HuH-7.5 (cell line): ENCODE measurements at regions not wholly inside any gene's neighbourhood (a gene's known extent, or its start where the extent isn't known, plus 50 kb on each side); places are given as distances from the start of the nearest gene placed in this dataset.

ENCODE experiments used
- DNase-seq: peaks from one replicate; pipeline ENCODE4 v3.0.0; 2011; ENCODE audit warnings: low spot score

- DNase-seq: no peak
Observed at GRCh38 chr7:32428546-32428945, 61.6 kb downstream of the LSM5 start.

DNA sequence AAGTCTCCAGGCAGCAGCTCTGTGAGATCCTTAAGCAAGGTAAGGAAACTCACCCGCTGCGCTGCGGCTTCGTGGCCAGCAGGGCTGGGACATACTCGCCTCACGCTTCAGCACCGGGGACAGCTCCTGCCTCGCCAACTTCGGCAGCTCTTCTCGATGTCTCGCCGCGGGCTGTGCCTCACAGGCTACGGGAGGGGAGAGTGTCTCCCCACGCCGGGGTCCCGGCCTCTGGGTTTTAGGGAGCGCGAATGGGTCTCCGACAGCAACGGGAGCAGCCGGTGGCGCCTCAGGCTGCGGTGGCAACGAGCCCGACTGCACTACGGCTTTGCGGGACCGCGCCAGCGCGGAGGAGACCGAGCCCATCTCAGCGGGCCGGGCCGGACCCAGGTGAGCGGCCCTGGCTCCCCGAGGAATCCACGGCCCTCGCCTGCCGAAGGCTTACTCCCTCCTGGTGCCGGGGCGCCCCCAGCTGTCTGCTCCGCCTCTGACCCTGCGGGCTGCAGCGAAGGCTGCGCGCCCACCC, 62.4 kb downstream of the LSM5 start:
- DNase-seq: peak; percentile 72

- DNase-seq: no peak
Observed at GRCh38 chr7:32416846-32417245, 73.3 kb downstream of the LSM5 start.

DNA sequence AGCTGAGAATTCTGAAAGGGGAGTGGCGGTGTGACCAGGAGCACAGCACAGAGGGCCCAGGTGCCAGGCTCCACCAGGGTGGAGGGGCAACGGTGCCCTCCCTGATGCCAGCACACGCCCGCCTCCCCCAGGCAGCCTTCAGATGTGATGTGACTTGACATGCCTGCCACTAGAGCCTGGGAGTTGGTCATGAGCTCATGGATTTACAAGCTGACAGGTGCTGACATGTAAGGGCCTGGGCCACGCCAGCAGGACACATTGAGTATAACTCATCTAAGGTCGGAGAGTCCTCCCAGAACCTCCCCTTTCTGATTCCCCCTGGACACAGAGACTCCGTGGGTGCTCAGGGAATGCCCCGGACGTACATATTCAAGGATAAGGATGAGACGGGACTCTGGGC, 74.2 kb downstream of the LSM5 start:
- no peak for DNase-seq

- no peak for DNase-seq
Observed at GRCh38 chr7:32415519-32415918, 74.7 kb downstream of the LSM5 start.

GRCh38 chr7:32412471-32412870, 77.7 kb downstream of the LSM5 start:
- no peak for DNase-seq

GRCh38 chr7:32410545-32410944, 79.6 kb downstream of the LSM5 start:
- DNase-seq: no peak

DNA sequence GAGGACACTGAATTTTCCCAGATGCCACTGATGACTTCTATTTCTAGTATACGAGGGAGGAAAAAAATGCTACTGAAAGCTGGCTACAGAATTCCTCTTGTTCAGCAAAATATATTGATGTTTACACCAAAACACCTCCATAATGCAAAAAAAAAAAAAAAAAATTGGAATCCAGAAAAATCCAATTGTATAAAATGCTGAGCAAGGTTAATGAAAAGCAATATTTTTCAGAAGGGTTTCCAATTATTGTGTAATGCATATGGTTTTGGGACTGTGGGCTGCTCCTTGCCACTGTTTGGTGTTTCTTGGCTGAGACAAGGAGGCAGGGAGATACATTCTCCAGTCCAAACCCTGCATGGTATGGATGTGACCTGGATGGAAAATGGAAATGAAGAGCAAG, 83.8 kb downstream of the LSM5 start:
- no peak for DNase-seq

DNA sequence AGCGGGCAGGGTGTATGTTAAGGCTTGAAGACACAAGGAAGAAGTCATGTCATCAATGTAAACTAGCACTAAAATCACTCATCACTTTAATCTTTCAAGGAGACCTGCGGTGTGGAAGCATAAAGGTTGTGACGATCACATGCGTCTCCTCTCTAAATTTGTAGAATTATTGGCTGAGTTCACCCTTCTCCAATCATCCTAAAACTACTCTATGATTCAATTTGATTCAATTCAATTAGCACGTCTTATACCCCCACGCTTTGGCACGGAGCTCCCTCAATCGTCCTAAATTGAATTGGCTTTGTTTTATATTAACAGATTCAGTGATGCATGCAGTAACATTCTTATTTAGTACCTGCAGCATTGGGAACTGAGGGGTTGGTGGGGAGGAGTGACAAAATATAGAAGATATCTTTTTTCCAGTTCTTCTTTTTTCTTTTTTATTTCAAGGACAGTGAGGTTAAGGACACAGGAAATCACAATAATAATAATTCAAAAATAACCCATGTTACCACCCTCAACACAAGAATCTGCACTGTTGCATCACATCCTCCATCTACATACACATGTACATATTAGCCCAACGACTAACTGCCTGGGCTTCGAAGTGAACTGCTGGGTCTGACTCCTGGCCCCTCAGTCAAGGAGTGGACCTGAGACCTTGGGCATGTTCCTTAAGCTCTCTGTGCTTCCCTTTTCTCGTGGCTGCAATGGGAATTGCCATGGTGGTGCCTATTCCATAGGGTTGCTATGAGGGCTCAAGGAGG, 86.5 kb downstream of the LSM5 start:
- DNase-seq: no peak

GRCh38 chr7:32400676-32401075, 89.5 kb downstream of the LSM5 start:
- no peak for DNase-seq

DNA sequence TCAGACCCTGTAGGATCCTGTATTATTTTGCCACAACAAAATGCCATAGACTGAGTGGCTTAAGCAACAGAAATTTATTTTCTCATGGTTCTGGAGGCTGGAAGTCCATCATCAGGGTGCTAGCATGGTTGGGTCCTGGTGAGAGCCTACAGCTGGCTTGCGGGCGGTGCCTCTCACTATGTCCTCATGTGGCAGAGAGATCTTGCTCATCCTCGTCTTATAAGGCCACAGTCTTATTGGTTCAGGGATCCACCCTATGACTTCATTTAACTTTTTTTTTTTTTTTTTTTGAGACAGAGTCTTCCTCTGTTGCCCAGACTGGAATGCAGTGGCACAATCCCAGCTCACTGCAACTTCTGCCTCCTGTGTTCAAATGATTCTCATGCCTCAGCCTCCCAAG, 90.9 kb downstream of the LSM5 start:
- no peak for DNase-seq

DNA sequence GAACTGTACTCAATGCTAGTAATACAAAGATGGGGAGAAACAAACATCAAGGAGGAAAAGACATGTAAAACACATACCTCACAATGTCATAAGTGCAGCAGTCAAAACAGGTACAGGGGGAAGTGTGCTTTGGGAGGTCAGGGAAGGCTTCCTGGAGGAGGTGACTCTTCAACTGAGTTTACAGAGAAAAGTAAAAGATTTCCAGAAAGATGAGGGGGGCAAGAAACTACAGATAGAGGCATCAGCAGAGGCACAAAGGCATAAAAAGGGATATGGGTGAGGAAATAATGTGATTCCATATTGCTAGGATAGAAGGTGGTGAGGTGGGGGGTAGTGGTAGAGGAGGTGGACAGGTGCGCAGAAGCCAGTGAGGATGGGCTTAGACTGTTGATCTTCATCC, 95.0 kb downstream of the LSM5 start:
- no peak for DNase-seq

DNA sequence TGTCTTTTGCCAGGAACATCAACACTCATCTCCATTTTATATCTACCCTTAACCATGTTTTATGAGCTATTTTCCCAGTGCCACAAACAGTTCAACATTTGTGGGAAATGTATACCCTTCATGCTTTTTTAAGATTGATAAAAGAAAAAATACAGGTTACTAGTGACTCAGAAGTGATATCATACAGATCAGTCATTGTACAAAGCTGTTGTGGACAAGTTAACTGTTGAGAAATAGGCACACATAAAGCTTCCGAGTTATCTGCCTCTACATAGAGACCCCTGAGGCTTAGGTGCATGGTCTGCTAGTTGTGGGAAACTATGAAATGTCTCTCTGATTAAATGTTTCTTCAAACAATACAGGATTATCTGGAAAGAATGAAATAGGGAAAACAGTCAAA, 96.3 kb downstream of the LSM5 start:
- DNase-seq: no peak

DNA sequence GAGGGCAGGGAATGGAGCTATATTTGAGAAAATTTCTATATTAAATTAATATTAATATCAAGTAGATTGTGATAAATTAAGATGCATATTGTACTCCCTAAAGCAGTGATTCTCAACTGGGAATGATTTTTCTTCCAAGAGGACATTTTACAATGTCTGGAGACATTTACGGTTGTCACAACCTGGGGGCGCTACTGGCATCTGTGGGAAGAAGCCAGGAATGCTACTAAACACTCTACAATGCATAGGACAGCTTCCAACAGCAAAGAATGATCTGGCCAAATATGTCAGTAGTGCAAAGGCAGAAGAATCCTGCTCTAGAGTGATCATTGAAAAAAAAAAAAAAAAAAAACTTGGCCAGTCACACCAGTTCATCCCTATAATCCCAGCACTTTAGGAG, 100.0 kb downstream of the LSM5 start:
- no peak for DNase-seq

GRCh38 chr7:32385316-32385956, 104.7 kb downstream of the LSM5 start:
- DNase-seq: no peak

GRCh38 chr7:32381024-32381601, 109.1 kb downstream of the LSM5 start:
- DNase-seq: no peak

GRCh38 chr7:32379510-32380112, 110.6 kb downstream of the LSM5 start:
- no peak for DNase-seq

GRCh38 chr7:32378988-32379387, 111.2 kb downstream of the LSM5 start:
- no peak for DNase-seq

DNA sequence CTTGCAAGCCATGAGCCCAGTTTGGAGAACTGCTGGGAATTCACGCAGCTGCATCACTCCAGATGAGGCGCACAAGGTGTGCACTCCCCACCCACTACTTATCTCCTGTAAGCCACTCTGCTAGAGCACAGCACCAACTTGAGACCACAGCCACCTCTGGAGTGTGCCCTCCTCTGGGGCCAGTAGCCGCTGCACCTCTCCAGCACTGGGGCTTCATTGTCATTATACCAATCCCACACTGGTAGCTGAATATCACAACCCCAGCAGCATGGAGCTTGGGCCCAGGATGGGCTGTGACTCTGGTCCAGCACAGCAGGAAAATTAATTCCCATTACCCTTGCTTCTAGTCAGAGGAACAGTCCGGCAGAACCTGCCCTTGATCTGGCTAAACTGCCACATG, 125.6 kb downstream of the LSM5 start:
- DNase-seq: no peak

GRCh38 chr7:32360127-32360526, 130.1 kb downstream of the LSM5 start:
- DNase-seq: no peak

DNA sequence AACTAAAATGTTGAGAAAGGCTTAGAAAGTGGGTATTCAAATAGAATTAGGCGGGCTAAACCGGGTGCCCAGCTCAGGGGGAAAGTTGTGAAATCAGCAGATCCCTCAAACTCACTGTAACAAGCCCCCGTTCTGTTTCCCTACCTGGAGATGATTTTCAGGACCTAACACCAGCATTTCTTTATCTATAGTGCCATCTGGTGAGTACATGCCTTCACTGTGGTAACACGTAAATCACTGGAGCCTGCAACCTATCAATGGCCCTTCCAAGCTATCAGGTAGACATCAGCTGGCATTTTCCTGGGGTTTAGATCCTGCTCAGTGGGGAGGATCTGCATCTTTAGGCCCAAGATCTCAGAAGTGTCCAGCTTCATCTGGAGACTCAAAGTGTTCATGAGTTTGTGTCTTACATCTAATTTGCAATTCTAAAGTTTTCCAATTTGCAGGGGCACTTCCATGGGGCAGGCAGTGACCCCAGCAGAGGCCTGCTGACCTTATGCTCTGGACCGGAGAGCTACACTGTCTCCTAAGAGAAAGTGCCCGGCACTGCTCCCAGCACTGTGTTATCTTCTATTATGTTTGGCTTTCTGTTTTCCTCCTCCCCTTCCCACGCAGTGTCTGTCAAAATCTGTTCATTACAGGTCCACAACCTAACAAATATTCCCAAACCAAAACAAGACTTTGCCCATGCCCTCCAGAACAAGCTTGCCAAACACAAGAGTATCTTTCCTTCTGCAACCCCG, 132.5 kb downstream of the LSM5 start:
- no peak for DNase-seq

DNA sequence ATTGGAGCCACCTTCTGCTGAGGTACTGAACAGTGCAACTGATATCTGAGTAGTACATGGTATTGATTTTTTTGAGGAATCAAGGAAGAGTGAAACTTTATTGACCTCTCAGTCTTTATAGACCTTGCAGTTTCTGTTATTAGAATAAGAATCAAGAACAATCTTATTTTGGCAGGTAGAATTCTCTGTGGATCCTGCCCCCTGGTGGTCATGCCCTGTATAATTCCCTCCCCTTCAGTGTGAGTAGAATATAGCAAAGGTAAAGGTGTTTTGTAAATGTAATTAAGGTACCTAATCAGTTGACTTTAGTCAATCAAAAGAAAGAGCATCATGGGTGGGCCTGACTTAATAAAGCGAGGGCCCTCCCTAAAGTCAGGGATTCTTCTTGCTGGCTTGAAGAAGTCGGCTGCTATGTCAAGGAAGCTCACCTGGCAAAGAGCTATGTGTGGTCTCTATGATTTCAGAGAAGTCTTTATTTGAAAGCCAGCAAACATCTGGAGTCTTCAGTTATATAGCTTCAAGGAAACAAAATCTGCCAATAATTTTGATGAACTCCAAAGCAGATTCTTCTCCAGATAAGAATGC, 142.8 kb downstream of the LSM5 start:
- DNase-seq: no peak
